Adrenal gland (tissue), 9 donors: ENCODE measurements at regions not wholly inside any gene's neighbourhood (a gene's known extent, or its start where the extent isn't known, plus 50 kb on each side); places are given as distances from the start of the nearest gene placed in this dataset.
"Not testable (repeated sequence)": the region's sequence is repeated elsewhere in the genome, so short reads cannot be mapped to it uniquely, and the experiment has no call there.

ENCODE experiments used
- DNase-seq, 7 donors: peaks; one replicate each; pipeline ENCODE4 v3.0.0-alpha.2; 2019 to 2020
- H3K27ac ChIP-seq, 5 donors: fragments of 200-600 bp; sonication (generic) in 4 of 5; 1 replicate in 3 of 5; 2 replicates in 2 of 5; pipeline versions ENCODE4 v1.5.1 to v1.8.0; 2016 to 2020; ENCODE audit warnings: mild to moderate bottlenecking in 1 of 5
- H3K27me3 ChIP-seq: fragments of 200-600 bp; 2 replicates; pipeline ENCODE4 v1.8.0; 2021
- H3K36me3 ChIP-seq, 2 donors: fragments of 200-600 bp; replicated peaks in 1 of 2; 1 replicate in 1 of 2; 2 replicates in 1 of 2; pipeline versions ENCODE4 v1.5.1 to v1.8.0; 2018 to 2022
- H3K4me1 ChIP-seq, 2 donors: fragments of 200-600 bp; replicated peaks in 1 of 2; 1 replicate in 1 of 2; 2 replicates in 1 of 2; pipeline versions ENCODE4 v1.5.1 to v1.8.0; 2018 to 2021
- H3K4me3 ChIP-seq, 4 donors: fragments of 200-600 bp; sonication (generic) in 3 of 4; one replicate each; pipeline ENCODE4 v1.5.1; 2016 to 2018
- H3K9me3 ChIP-seq, 3 donors: fragments of 200-600 bp; sonication (generic) in 1 of 3; replicated peaks in 1 of 3; 1 replicate in 2 of 3; 2 replicates in 1 of 3; pipeline versions ENCODE4 v1.5.1 to v1.8.0; 2016 to 2021
- POLR2A ChIP-seq, 2 donors: fragments of 450-650 bp; IDR thresholded peaks; one replicate each; pipeline ENCODE4 v1.6.1; 2017; ENCODE audit warnings: antibody characterized with exemption in 2 of 2, mild to moderate bottlenecking in 2 of 2, moderate library complexity in 1 of 2
- WGBS, 4 donors: extraction: QIAGEN DNeasy Blood & Tissue Kit in 2 of 4; methylation state at CpG; one replicate each; pipeline versions ENCODE4 v1.1.5 to v1.1.7; 2013 to 2017; 5-methylcytosine and 5-hydroxymethylcytosine counted together
- intact Hi-C, 2 donors: fragments of 100-400 bp; cut with DNase I; formaldehyde crosslinking; loops; one replicate each; pipeline versions ENCODE4 v1.14.1 to v1.15.0; 2022 to 2023
- TF ChIP-seq, protein P1 (sequence below), 6 experiments: fragments of 450-650 bp in 4 of 6; fragments of 200-600 bp in 2 of 6; sonication (generic) in 1 of 6; IDR thresholded peaks; 1 replicate in 5 of 6; 2 replicates in 1 of 6; pipeline versions ENCODE4 v1.5.1 to v1.8.0; 2016 to 2021; ENCODE audit warnings: antibody characterized with exemption in 6 of 6, mild to moderate bottlenecking in 2 of 6, moderate library complexity in 1 of 6
- donor health status: healthy with polysubstance abuse.
- donor health status: Bipolar disorder and iron deficiency.
- donor health status: DM: yes; HTN: yes; CAD: no.
- donor health status: DM: no; HTN: no; CAD: no.
- donor health status: DM: no; HTN: no; CAD: no.

DNA sequence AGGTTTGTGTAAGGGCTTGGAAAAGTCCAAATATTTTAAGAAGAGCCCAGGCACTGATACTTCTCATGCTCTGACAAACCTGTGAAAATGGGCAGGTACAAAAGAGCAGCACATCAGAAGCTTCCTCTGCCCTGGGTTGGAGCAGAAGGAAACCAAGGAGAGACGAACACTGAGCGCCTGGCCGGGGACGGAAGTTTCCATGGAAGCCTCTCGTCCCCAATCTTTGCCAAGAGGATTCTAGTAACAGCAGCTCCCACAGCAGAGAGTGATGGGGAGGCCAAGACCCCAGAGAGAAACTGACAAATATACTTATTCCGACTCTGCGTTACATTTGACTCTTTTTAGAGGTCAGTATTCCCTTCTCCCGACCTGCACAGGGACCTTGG lies 268.5 kb downstream of the C16orf95 start:
- no peak for TF ChIP-seq POLR2A (IDR thresholded peaks at IDR 0.05)
- TF ChIP-seq, protein P1, sequence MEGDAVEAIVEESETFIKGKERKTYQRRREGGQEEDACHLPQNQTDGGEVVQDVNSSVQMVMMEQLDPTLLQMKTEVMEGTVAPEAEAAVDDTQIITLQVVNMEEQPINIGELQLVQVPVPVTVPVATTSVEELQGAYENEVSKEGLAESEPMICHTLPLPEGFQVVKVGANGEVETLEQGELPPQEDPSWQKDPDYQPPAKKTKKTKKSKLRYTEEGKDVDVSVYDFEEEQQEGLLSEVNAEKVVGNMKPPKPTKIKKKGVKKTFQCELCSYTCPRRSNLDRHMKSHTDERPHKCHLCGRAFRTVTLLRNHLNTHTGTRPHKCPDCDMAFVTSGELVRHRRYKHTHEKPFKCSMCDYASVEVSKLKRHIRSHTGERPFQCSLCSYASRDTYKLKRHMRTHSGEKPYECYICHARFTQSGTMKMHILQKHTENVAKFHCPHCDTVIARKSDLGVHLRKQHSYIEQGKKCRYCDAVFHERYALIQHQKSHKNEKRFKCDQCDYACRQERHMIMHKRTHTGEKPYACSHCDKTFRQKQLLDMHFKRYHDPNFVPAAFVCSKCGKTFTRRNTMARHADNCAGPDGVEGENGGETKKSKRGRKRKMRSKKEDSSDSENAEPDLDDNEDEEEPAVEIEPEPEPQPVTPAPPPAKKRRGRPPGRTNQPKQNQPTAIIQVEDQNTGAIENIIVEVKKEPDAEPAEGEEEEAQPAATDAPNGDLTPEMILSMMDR (IDR thresholded peaks at IDR 0.05): no peak
- no peaks in the 10 kb centered on the region for H3K9me3 ChIP-seq
- no peaks in the 10 kb centered on the region for H3K4me1 ChIP-seq
- H3K36me3 ChIP-seq: no peaks in the 10 kb centered on the region
- WGBS, 4 donors: 76 to 83% (median 79%) methylated on average over 8 of the region's 8 CpGs
- H3K27me3 ChIP-seq: peaks cover 6% of the 10 kb centered on the region
- H3K4me3 ChIP-seq: no peak overlapping the region
- DNase-seq: no peak
- intact Hi-C loops: no loop called here
- no peak overlapping the region for H3K27ac ChIP-seq

DNA sequence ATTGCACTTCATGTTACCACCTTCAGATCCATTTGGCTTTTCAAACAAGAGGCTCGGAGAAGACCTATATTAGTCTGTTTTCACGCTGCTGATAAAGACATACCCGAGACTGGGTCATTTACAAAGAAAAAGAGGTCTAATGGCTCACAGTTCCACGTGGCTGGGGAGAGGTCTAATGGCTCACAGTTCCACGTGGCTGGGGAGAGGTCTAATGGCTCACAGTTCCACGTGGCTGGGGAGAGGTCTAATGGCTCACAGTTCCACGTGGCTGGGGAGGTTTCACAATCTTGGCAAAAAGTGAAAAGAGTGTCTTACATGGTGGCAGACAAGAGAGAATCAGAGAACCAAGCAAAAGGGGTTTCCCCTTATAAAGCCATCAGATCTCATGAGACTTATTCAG lies 268.0 kb downstream of the C16orf95 start:
- H3K4me3 ChIP-seq, H3K36me3 ChIP-seq, intact Hi-C loops, H3K9me3 ChIP-seq, H3K27ac ChIP-seq, H3K27me3 ChIP-seq, H3K4me1 ChIP-seq, DNase-seq: not testable (repeated sequence)
- WGBS, 4 donors: 69 to 71% (median 70%) methylated on average over 7 of the region's 7 CpGs

DNA sequence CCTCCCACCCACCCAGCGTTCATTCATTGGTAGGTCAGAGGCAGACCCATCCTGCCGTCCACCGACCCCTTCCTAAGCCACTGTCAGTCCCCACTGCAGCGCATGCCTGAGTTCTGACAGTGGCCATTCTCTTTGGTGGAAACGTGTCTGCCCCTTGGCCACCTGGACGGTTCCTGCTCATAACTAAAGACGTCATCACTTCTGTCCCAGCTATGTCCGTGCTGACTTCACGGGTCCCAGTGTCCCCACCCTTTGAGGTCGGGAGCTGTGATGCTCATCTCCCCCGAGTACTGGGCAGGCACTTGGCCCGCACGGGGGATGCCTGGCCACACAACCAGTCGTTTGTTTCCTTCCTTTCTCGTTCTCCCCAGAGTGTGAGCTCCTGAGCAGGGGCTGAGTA lies 267.1 kb downstream of the C16orf95 start:
- peaks cover 6% of the 10 kb centered on the region for H3K27me3 ChIP-seq
- H3K9me3 ChIP-seq: no peaks in the 10 kb centered on the region
- no peak overlapping the region for H3K4me3 ChIP-seq
- intact Hi-C loops: no loop called here
- no peak overlapping the region for H3K27ac ChIP-seq
- no peak for TF ChIP-seq POLR2A (IDR thresholded peaks at IDR 0.05)
- H3K36me3 ChIP-seq: no peaks in the 10 kb centered on the region
- H3K4me1 ChIP-seq: no peaks in the 10 kb centered on the region
- DNase-seq: no peak
- 73 to 85% (median 81%) methylated on average over 14 to 15 of the region's 15 CpGs for WGBS, 4 donors

DNA sequence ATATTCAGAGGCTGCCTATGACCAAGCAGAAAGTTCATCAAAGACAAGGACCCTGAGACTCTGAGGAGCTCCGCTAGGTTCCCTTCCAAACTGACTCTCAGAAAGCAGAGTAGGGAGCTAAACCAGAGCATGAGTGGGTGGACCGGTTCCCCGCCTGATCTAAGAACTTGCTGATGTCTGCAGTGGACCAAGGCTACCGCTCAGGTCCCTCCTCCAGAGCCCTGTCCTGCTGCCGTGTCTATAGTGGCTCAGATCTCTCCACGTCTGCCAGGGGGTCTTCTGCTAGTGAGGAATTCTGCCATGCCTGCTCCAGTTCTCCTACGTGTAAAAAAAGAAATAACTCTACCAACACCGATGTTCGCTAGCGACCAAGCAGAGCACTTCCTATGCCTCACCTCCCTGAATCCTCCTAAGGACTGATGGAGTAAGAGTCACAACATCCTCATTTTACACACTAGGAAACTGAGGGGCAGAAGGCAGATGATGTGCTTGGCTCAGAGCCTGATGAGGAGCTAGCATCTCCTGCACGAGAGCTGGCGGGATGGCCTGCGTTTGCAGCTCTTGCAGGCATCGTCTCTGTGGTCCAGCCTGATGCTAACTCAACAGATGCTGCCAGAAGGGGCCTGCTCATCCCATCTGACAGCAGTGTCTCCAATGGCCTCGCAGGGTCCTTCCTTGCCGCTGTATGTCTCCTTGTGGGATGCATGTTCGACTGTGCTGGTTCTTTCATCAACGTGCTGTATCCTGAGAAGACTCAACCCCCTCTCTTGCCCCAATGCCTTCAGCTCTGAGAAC lies 265.5 kb downstream of the C16orf95 start:
- H3K27ac ChIP-seq: no peak overlapping the region
- H3K27me3 ChIP-seq: peaks cover 6% of the 10 kb centered on the region
- H3K4me3 ChIP-seq: no peak overlapping the region
- no peaks in the 10 kb centered on the region for H3K4me1 ChIP-seq
- TF ChIP-seq POLR2A (IDR thresholded peaks at IDR 0.05): no peak
- TF ChIP-seq, protein P1 (IDR thresholded peaks at IDR 0.05): no peak
- 79 to 94% (median 84%) methylated on average over 15 to 18 of the region's 18 CpGs for WGBS, 4 donors
- intact Hi-C loops: no loop called here
- DNase-seq: no peak
- H3K36me3 ChIP-seq: no peaks in the 10 kb centered on the region
- H3K9me3 ChIP-seq: no peaks in the 10 kb centered on the region

DNA sequence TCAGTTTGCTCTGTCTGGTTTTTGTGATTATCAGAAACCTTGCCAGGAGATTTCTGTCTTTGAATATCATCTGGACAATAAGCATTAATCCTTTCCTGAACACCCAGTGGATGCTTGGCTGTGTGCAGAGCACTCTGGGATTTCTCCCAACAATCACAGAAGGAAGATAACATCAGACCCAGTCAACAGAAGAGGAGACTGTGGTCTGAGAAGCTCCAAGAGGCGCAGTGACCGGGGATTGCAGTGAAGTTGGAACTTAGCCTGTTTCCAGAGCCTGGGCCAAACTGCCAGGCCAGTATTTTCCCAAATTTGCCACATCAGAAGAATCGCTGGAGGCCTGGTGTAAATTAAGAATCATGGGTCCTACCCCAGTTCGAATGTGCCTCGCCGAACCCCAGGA lies 264.7 kb downstream of the C16orf95 start:
- intact Hi-C loops: no loop called here
- Histone ChIP-seq H3K4me1 (no peaks in the 10 kb centered on the region), H3K4me3 (no peak overlapping the region), H3K27ac (no peak overlapping the region), H3K9me3 (no peaks in the 10 kb centered on the region), H3K27me3 (peaks cover 10% of the 10 kb centered on the region), H3K36me3 (no peaks in the 10 kb centered on the region)
- TF ChIP-seq POLR2A (IDR thresholded peaks at IDR 0.05): no peak
- TF ChIP-seq, protein P1 (IDR thresholded peaks at IDR 0.05): no peak
- 52 to 74% (median 69%) methylated on average over 3 to 6 of the region's 6 CpGs for WGBS, 4 donors
- no peak for DNase-seq
